Loucy (cell line): ENCODE measurements at regions not wholly inside any gene's neighbourhood (a gene's known extent, or its start where the extent isn't known, plus 50 kb on each side); places are given as distances from the start of the nearest gene placed in this dataset.

ENCODE experiments used
- EZH2phosphoT487 ChIP-seq: fragments of 200-600 bp; IDR thresholded peaks from 2 replicates; pipeline ENCODE4 v1.6.1; 2018; ENCODE audit warnings: antibody characterized with exemption, mild to moderate bottlenecking, moderate library complexity, borderline replicate concordance
- TF ChIP-seq, protein P1 (sequence below): fragments of 200-600 bp; sonication (generic); conservative IDR thresholded peaks from 2 replicates; pipeline ENCODE4 v1.5.1; 2014; ENCODE audit warnings: mild to moderate bottlenecking, antibody characterized with exemption, low read length

DNA sequence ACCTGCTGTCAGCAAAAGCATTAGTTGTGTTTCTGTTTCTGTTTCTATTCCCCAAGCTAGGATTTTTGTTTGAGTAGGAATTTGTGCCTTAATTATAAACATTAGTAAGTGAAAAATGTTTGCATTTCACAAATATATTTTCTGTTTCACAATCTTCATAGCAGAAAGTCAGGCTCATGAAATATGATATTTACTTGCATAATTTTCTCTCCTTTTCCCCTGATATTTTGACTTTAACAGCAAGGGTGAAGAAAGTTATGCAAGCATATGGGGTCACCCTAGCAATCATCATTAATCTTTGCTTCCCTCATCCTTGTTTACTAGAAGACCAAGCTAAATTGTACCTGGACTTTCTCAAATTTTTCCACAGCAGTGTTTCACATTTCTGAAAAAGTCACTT, 140.3 kb upstream of the SEMA6D start:
- TF ChIP-seq, protein P1, sequence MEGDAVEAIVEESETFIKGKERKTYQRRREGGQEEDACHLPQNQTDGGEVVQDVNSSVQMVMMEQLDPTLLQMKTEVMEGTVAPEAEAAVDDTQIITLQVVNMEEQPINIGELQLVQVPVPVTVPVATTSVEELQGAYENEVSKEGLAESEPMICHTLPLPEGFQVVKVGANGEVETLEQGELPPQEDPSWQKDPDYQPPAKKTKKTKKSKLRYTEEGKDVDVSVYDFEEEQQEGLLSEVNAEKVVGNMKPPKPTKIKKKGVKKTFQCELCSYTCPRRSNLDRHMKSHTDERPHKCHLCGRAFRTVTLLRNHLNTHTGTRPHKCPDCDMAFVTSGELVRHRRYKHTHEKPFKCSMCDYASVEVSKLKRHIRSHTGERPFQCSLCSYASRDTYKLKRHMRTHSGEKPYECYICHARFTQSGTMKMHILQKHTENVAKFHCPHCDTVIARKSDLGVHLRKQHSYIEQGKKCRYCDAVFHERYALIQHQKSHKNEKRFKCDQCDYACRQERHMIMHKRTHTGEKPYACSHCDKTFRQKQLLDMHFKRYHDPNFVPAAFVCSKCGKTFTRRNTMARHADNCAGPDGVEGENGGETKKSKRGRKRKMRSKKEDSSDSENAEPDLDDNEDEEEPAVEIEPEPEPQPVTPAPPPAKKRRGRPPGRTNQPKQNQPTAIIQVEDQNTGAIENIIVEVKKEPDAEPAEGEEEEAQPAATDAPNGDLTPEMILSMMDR = no peak
- no peak for TF ChIP-seq EZH2phosphoT487
